GM12878 (cell line): ENCODE measurements at regions not wholly inside any gene's neighbourhood (a gene's known extent, or its start where the extent isn't known, plus 50 kb on each side); places are given as distances from the start of the nearest gene placed in this dataset.

Experiments
- BHLHE40 ChIP-seq, 2 experiments: fragments of 450-650 bp in 1 of 2; IDR thresholded peaks; 2 replicates each; pipeline ENCODE4 v1.6.1; 2011 to 2017; ENCODE audit warnings: low read depth in 2 of 2, borderline replicate concordance in 1 of 2, improper control_type of control experiment in 1 of 2, low read length in 1 of 2, mild to moderate bottlenecking in 1 of 2
- CEBPB ChIP-seq, 2 experiments: fragments of 150-350 bp in 1 of 2; IDR thresholded peaks; 2 replicates each; pipeline ENCODE4 v1.6.1; 2012 to 2014; ENCODE audit warnings: low read depth in 2 of 2, low read length in 2 of 2, borderline replicate concordance in 1 of 2, inconsistent platforms in 1 of 2
- CHD2 ChIP-seq: IDR thresholded peaks from 2 replicates; pipeline ENCODE4 v1.6.1; 2011; ENCODE audit warnings: low read depth, low read length, improper control_type of control experiment, borderline replicate concordance
- CHD4 ChIP-seq: fragments of 200-600 bp; sonication (generic); IDR thresholded peaks from 2 replicates; pipeline ENCODE4 v1.6.1; 2016; ENCODE audit warnings: mild to moderate bottlenecking
- JUNB ChIP-seq: IDR thresholded peaks from 2 replicates; pipeline ENCODE4 v1.6.1; 2016; ENCODE audit warnings: antibody characterized with exemption, mild to moderate bottlenecking
- MEF2B ChIP-seq: fragments of 450-650 bp; IDR thresholded peaks from 2 replicates; pipeline ENCODE4 v1.6.1; 2018; ENCODE audit warnings: mild to moderate bottlenecking, moderate library complexity; ENCODE audit not compliant: partially characterized antibody, poor library complexity, severe bottlenecking
- NR2C1 ChIP-seq: fragments of 450-650 bp; IDR thresholded peaks from 2 replicates; pipeline ENCODE4 v1.6.1; 2017; ENCODE audit warnings: antibody characterized with exemption, mild to moderate bottlenecking, moderate library complexity
- POLR2AphosphoS5 ChIP-seq: IDR thresholded peaks from 2 replicates; pipeline ENCODE4 v1.6.1; 2011; ENCODE audit warnings: mild to moderate bottlenecking, low read length, inconsistent platforms
- RAD21 ChIP-seq: IDR thresholded peaks from 2 replicates; pipeline ENCODE4 v1.6.1; 2011; ENCODE audit warnings: mild to moderate bottlenecking, low read depth, low read length, moderate library complexity; ENCODE audit not compliant: insufficient read depth
- ZNF207 ChIP-seq: fragments of 450-650 bp; IDR thresholded peaks from 2 replicates; pipeline ENCODE4 v1.6.1; 2014; ENCODE audit warnings: antibody characterized with exemption, mild to moderate bottlenecking, borderline replicate concordance
- ZNF274 ChIP-seq: IDR thresholded peaks from one replicate; pipeline ENCODE4 v1.8.0; 2011; ENCODE audit not compliant: insufficient read length, insufficient read depth
- TF ChIP-seq, protein P1 (sequence below): fragments of 450-650 bp; formaldehyde crosslinking; IDR thresholded peaks from 2 replicates; pipeline ENCODE4 v1.4.0; 2022; ENCODE audit warnings: mild to moderate bottlenecking, moderate library complexity

DNA sequence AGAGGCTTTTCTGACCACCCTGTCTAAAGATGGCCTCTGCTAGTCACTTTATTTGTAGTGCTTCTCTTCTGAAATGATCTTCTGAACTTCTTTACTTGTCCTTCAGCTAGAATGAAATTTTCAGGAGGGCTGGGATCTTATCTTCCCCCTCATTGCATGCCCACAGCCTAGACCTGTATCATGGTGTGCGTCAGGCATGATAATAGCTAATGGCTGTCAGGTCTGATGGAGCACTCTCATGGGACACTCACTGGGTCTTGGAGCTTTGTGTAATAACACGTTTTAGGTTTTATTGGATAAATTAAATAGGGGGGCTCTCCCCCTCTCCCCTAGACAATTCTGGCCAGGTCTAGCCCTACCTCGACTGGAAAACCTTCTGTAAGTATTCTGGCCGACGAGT, 97.1 kb upstream of the NRXN3 start (continued):
- TF ChIP-seq, protein P1, sequence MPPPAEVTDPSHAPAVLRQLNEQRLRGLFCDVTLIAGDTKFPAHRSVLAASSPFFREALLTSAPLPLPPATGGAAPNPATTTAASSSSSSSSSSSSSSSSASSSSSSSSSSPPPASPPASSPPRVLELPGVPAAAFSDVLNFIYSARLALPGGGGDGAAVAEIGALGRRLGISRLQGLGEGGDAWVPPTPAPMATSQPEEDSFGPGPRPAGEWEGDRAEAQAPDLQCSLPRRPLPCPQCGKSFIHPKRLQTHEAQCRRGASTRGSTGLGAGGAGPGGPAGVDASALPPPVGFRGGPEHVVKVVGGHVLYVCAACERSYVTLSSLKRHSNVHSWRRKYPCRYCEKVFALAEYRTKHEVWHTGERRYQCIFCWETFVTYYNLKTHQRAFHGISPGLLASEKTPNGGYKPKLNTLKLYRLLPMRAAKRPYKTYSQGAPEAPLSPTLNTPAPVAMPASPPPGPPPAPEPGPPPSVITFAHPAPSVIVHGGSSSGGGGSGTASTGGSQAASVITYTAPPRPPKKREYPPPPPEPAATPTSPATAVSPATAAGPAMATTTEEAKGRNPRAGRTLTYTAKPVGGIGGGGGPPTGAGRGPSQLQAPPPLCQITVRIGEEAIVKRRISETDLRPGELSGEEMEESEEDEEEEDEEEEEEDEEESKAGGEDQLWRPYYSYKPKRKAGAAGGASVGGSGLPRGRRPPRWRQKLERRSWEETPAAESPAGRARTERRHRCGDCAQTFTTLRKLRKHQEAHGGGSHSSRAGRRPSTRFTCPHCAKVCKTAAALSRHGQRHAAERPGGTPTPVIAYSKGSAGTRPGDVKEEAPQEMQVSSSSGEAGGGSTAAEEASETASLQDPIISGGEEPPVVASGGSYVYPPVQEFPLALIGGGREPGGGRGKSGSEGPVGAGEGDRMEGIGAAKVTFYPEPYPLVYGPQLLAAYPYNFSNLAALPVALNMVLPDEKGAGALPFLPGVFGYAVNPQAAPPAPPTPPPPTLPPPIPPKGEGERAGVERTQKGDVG (CRISPR knock-in tag) = no peak
- no peak for TF ChIP-seq RAD21
- no peak for TF ChIP-seq ZNF274
- TF ChIP-seq POLR2AphosphoS5 = no peak
- no peak for TF ChIP-seq JUNB
- no peak for TF ChIP-seq CHD4
- TF ChIP-seq BHLHE40 (IDR thresholded peaks at IDR 0.05; ENCODE audit: borderline replicate concordance in 1 of 2, low read depth in 2 of 2, low read length in 1 of 2) = no peak
- no peak for TF ChIP-seq MEF2B
- TF ChIP-seq CEBPB (IDR thresholded peaks at IDR 0.05; ENCODE audit: borderline replicate concordance in 1 of 2, low read depth in 2 of 2, low read length in 2 of 2) = no peak
- TF ChIP-seq NR2C1 = no peak
- TF ChIP-seq CHD2 = no peak
- TF ChIP-seq ZNF207 = no peak
